Effector CD8-positive, alpha-beta T cell (primary cell): ENCODE measurements at regions not wholly inside any gene's neighbourhood (a gene's known extent, or its start where the extent isn't known, plus 50 kb on each side); places are given as distances from the start of the nearest gene placed in this dataset.

Experiments used
- DNase-seq: peaks from one replicate; lab custom pipeline; 2025; lab: John Stamatoyannopoulos, UW

DNA sequence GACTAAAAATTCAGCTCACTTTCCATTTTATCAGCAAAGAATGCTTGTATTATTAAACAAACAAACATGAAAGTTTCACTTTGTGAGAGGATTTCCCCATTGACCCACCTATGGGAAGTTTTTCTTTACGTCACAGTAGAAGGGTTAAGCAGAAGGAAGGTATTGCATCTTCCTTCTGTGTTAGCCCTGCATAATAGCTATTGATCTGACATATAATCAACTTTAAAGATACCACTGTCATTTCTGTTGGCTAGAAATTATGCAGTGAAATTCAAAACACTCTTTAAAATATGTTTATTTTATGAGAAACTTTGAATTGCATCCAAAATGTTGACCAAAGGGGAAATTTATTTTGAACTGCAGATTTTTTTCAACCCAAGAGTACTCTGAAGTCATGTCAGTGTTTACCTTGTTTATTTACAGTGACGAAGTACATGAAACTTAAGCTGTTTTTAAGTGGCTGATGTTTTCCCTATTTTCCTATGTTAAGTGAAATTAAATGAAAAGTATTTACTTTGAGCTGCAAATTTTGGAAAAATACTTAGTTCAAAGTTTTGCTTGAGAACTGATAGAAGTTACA, 566.4 kb downstream of the ZEB2 start:
- no peak for DNase-seq

DNA sequence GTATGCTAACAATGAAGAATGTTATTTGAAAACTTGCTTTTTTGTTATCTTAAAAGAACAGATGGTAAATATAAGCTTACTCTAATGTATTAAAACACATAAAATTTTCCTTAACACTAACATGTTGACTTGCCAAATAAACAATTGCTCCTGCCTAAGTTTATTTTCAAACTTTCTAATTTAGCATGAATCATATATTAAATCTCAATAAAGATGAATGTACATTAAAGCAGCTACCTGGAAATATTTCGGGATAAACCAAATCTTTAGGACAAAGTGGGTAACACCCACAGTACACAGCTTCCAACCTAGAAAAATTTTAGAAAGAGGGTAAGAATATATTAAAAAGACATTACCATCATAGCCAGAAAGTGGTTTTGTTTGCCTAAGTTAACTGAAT, 567.4 kb downstream of the ZEB2 start:
- no peak for DNase-seq

DNA sequence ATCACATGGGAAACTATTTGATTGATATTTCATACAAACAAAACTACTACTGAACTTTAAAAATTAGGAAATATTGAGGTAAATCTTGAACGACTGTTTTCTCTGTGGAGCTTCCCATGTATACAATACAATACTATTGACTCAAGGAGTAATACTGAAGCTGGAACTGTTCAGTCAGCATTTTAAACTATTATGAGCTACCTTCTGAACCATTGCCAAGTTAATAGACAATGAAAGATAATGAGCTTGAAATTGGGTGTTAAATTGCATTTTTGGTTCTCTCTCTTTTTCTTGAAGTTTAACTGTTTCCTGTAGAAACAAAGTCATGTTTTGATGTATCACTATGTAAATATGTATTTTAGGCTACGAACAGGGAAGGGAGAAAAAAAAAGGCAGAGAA, 569.2 kb downstream of the ZEB2 start:
- DNase-seq: no peak

GRCh38 chr2:143949121-143949848, 570.6 kb downstream of the ZEB2 start:
- no peak for DNase-seq

DNA sequence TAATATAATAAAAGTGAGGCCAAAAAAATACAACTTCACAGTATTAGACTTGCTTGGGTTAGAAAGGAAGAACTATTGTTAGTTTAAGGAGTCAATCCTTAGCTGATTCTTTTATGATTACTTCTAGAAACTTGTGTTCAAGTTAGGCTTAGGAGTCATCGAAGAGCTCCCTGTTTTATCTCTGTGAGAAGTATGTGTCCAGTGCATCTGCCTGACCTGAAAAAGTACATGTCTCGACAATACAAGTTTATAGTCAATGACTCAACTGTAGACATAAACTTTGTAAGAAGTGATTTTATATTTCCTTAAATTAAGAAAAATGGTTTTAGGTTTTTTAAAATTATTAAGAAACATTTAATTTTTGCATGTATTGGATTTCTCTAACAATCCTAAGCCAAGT, 571.2 kb downstream of the ZEB2 start:
- DNase-seq: no peak

DNA sequence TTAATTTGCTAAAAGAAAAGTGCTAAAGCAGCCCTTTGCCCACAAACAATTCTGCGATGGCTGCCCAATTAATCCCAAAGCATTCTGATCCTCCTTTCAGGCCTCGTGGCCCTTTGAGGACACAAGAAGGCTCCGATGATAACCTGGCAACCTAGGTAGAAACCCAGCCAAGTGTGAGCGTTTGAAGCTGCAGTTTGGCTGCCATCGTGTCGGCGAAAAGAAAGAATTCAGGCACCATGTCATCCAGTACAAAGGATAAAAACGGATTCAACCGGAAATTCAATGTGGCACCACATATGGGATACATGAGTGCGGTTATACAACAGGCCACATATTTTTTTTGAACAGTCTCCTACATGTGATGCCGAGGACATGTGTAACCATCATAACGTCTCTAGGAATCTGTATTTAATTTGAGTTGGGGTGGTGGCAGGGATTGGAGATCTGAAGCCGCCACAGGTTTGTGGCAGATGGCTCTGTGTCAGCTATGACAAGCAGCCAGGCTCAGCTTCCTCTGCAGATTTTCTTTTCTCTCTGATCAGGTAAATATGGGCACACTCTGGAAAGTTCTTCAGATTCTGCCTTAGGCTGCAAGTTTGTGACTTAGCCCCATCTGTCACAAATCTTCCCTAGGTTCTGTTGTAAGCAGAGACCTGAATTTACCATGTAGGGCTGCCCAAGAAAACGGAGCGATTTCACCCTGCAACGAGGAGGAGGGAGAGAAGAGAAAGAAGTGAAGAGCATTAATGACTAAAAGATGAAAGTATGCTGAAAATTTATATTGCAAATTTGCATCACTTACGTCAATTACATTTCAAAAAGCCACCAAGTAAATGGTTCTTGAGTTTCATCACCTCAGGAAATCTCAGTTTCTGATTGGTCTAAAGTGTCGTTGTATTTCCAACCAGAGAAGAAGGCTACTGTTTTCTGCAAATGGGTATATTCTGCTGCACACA, 573.2 kb downstream of the ZEB2 start:
- no peak for DNase-seq

DNA sequence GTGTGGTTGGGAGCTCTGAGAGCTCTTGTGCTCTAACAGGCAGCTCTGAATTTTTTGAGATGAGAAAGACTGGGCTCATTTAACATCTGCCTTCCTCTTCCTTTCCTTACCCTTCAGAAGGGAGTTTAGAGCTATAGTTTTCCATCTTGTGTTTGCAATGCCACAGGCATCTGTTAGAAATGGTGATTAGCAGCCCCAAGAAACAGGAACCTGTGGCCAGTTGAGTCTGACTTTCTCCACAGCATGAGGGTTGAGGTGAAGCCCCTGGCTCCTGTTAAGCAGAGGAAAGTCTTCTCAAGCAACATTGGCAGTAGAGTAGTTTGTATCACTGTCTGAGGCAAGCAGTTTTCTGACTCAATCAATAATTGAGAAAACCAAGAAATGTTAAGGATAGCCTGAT, 577.4 kb downstream of the ZEB2 start:
- DNase-seq: no peak

GRCh38 chr2:143940720-143941119, 579.2 kb downstream of the ZEB2 start:
- no peak for DNase-seq

DNA sequence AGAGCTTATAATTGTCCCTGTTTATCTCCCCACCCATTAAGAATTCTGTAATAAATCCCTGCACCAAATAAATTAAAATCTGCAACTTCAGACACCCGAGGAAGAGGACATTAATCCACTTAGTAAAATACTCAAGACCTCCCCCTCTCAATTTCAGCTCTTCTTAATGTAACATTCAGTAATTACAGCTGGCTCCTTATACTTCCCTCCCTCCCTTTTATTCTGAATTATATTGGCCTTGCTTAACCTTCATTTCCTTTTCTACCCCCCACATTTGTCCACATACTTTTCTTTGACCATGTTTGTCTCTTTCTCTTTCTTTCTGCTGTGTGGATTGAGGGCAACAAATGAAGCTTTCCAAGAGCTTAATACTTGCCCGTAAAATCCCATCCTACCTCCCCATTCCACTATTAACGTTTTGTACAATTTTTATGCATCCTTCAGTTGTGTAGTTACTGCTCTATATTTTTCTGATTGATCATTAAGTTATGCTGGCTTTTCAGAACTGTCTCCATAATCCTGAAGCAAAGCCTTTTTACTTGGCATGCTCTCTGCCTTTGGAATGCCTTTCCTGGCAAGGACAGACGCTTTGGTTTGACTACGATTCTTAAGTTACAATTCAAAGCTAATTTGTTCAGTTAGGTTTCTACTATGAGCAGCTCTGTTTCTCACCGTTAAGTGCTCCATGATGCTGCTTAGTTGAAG, 580.1 kb downstream of the ZEB2 start:
- DNase-seq: no peak

DNA sequence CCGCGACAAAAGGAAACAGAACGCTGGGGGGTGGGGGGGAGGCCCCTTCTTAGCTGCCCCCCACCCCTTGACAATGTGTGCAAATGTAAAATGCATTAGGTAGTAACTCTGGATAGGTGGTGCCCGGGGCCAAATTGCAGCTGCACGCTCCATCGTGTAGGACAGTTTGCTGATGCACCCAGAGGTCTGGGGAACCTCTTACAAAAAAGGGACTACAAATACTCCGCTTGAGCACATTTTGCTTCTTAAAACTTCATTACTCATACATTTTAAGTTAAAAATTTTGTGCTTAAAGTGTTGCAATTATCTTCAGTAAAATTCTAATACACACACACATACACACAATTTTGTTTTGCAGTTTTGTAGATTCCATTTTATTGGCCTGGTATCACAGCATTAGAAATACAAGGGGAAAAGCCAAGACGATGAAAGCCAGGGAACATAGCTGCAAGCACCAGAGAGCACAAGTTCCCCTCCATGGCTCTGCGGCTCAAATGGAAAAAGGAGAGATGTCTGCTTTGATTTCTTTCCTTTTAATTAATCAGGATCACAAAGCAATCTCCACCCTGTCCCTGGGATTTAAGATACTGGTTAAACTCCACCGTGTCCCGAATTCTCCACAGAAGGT, 582.1 kb downstream of the ZEB2 start:
- no peak for DNase-seq

GRCh38 chr2:143936848-143937722, 582.8 kb downstream of the ZEB2 start:
- DNase-seq: no peak

DNA sequence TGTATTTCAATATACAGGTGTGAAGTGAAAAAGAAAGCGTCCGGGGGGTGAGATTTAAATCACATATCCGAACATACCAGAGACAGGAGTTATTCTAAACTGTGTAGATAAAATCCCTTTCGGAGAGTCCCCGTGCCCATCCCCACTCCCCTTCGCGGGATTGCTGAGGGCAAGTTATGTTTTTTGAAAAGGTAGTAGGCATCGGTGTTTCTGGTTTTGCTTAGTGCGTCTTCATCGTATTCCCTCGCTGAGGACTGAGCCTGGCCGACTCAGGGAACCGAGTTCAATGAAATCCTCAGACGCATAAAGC, 583.4 kb downstream of the ZEB2 start:
- DNase-seq: no peak

- no peak for DNase-seq
These were observed 584.5 kb downstream of the ZEB2 start for GRCh38 chr2:143935482-143935752.

GRCh38 chr2:143934626-143935481, 585.1 kb downstream of the ZEB2 start:
- no peak for DNase-seq

GRCh38 chr2:143933946-143934569, 585.9 kb downstream of the ZEB2 start:
- DNase-seq: no peak

GRCh38 chr2:143930891-143931290, 589.0 kb downstream of the ZEB2 start:
- DNase-seq: no peak

- no peak for DNase-seq
These were observed 591.3 kb downstream of the ZEB2 start for GRCh38 chr2:143928613-143929012.

DNA sequence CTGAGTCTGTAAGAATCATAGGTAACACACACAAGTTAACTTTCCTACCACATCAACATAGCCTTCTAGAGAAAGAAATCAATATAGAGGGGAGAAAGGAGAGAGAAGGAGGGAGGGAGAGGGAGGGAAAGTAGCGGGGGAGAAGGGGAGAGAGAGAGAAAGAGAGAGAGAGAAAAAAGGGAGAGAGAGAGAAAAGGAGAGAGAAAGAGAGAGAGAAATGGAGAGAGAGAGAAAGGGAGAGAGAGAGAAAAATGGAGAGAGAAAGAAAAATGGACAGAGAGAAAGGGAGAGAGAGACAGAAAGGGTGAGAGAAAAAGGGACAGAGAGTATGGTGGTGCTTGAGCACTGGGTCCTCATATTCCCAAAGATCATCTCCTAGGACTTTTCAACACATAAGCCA, 591.7 kb downstream of the ZEB2 start:
- DNase-seq: no peak

DNA sequence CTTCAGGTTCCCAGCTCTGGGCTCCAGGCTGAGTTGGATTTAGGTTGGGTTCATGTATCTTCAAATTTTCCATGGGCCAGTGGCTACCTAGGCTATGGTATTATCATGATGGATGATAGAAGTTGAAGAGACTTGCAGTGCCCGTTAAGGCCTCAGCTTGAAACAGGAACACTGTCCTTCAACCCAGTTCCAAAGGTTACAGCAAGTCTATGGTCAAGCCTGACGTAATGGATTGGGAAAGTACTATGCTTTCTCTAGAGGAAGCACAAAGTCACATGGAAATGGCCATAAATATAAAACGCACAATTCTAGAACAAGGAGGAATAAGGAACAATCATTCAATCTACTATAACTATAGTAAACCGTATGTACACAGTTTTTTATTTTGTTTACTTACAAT, 593.2 kb downstream of the ZEB2 start:
- DNase-seq: no peak
